H9 (cell line): ENCODE measurements at regions not wholly inside any gene's neighbourhood (a gene's known extent, or its start where the extent isn't known, plus 50 kb on each side); places are given as distances from the start of the nearest gene placed in this dataset.
"Not testable (repeated sequence)": the region's sequence is repeated elsewhere in the genome, so short reads cannot be mapped to it uniquely, and the experiment has no call there.

Source experiments
- DNase-seq: peaks from one replicate; pipeline ENCODE4 v3.0.0-alpha.2; 2017
- H2AFZ ChIP-seq: one replicate; pipeline ENCODE4 v1.6.1; 2013; ENCODE audit warnings: mild to moderate bottlenecking, low read length, control low read depth, moderate library complexity
- H2AK5ac ChIP-seq: 2 replicates; pipeline ENCODE4 v1.6.1; 2013; ENCODE audit warnings: low read length, control low read depth, mixed read lengths; ENCODE audit not compliant: insufficient read length
- H2BK120ac ChIP-seq: one replicate; pipeline ENCODE4 v1.6.1; 2013; ENCODE audit warnings: low read depth, mild to moderate bottlenecking, low read length, control low read depth, inconsistent platforms; ENCODE audit not compliant: poor library complexity, severe bottlenecking
- H2BK12ac ChIP-seq: 2 replicates; pipeline ENCODE4 v1.6.1; 2013; ENCODE audit warnings: low read length, control low read depth, mixed read lengths, low read depth; ENCODE audit not compliant: insufficient read length
- H2BK15ac ChIP-seq: 2 replicates; pipeline ENCODE4 v1.6.1; 2013; ENCODE audit warnings: low read depth, low read length, control low read depth
- H2BK20ac ChIP-seq: one replicate; pipeline ENCODE4 v1.6.1; 2013; ENCODE audit warnings: low read depth, mild to moderate bottlenecking, low read length, control low read depth, inconsistent platforms; ENCODE audit not compliant: poor library complexity, severe bottlenecking
- H2BK5ac ChIP-seq: 2 replicates; pipeline ENCODE4 v1.6.1; 2013; ENCODE audit warnings: low read length, control low read depth, mixed read lengths; ENCODE audit not compliant: insufficient read length
- H3K14ac ChIP-seq: 2 replicates; pipeline ENCODE4 v1.6.1; 2013; ENCODE audit warnings: low read length, control low read depth; ENCODE audit not compliant: insufficient read depth
- H3K18ac ChIP-seq: 2 replicates; pipeline ENCODE4 v1.6.1; 2013; ENCODE audit warnings: low read depth, mild to moderate bottlenecking, mixed read lengths, low read length, control low read depth; ENCODE audit not compliant: insufficient read length
- H3K23ac ChIP-seq: 2 replicates; pipeline ENCODE4 v1.6.1; 2013; ENCODE audit warnings: low read length, control low read depth, mixed read lengths, low read depth; ENCODE audit not compliant: insufficient read length
- H3K23me2 ChIP-seq: 2 replicates; pipeline ENCODE4 v1.6.1; 2013; ENCODE audit warnings: low read depth, mild to moderate bottlenecking, mixed read lengths, low read length, control low read depth; ENCODE audit not compliant: insufficient read length, poor library complexity, severe bottlenecking
- H3K27ac ChIP-seq: 2 replicates; pipeline ENCODE4 v1.5.1; 2013; ENCODE audit warnings: low read length, control low read depth, mixed read lengths, low read depth; ENCODE audit not compliant: insufficient read length
- H3K27me3 ChIP-seq: 2 replicates; pipeline ENCODE4 v1.6.1; 2013; ENCODE audit warnings: low read length, control low read depth, inconsistent platforms; ENCODE audit not compliant: insufficient read depth
- H3K4ac ChIP-seq: 2 replicates; pipeline ENCODE4 v1.6.1; 2013; ENCODE audit warnings: low read depth, mild to moderate bottlenecking, control low read depth, inconsistent platforms, low read length, moderate library complexity
- H3K4me1 ChIP-seq: 2 replicates; pipeline ENCODE4 v1.6.1; 2013; ENCODE audit warnings: low read length, control low read depth, inconsistent platforms; ENCODE audit not compliant: insufficient read depth
- H3K4me2 ChIP-seq: 2 replicates; pipeline ENCODE4 v1.6.1; 2013; ENCODE audit warnings: low read length, control low read depth, mixed read lengths; ENCODE audit not compliant: insufficient read length, insufficient read depth
- H3K56ac ChIP-seq: 2 replicates; pipeline ENCODE4 v1.6.1; 2013; ENCODE audit warnings: low read depth, mild to moderate bottlenecking, mixed read lengths, low read length, control low read depth; ENCODE audit not compliant: insufficient read length
- H3K79me1 ChIP-seq: 2 replicates; pipeline ENCODE4 v1.6.1; 2013; ENCODE audit warnings: low read depth, mild to moderate bottlenecking, moderate library complexity, low read length, control low read depth, inconsistent platforms; ENCODE audit not compliant: insufficient read depth, poor library complexity, severe bottlenecking
- H3K79me2 ChIP-seq: 2 replicates; pipeline ENCODE4 v1.6.1; 2013; ENCODE audit warnings: low read length, control low read depth, inconsistent platforms; ENCODE audit not compliant: insufficient read depth
- H3K9ac ChIP-seq: 2 replicates; pipeline ENCODE4 v1.6.1; 2013; ENCODE audit warnings: low read length, control low read depth, mixed read lengths; ENCODE audit not compliant: insufficient read length; ENCODE audit errors: extremely low read depth
- H3K9me3 ChIP-seq: one replicate; pipeline ENCODE4 v1.6.1; 2013; ENCODE audit warnings: low read depth, low read length, inconsistent platforms; ENCODE audit not compliant: control insufficient read depth
- H3T11ph ChIP-seq: one replicate; pipeline ENCODE4 v1.6.1; 2013; ENCODE audit warnings: mild to moderate bottlenecking, low read length, control low read depth, inconsistent platforms
- H4K20me1 ChIP-seq: one replicate; pipeline ENCODE4 v1.6.1; 2013; ENCODE audit not compliant: control insufficient read depth, insufficient read length, insufficient read depth
- H4K5ac ChIP-seq: 2 replicates; pipeline ENCODE4 v1.6.1; 2013; ENCODE audit warnings: low read depth, mild to moderate bottlenecking, mixed read lengths, low read length, control low read depth; ENCODE audit not compliant: insufficient read length
- H4K8ac ChIP-seq: replicated peaks from 2 replicates; pipeline ENCODE4 v1.6.1; 2013; ENCODE audit warnings: low read length, control low read depth, mixed read lengths, low read depth; ENCODE audit not compliant: insufficient read length
- H4K91ac ChIP-seq: 2 replicates; pipeline ENCODE4 v1.6.1; 2013; ENCODE audit warnings: low read depth, mild to moderate bottlenecking, moderate library complexity, mixed read lengths, low read length, control low read depth; ENCODE audit not compliant: insufficient read length
- H3K27ac Mint-ChIP-seq, 3 experiments: 2 replicates in 2 of 3; 3 replicates in 1 of 3; pipeline ENCODE4 v1.8.0; 2020 to 2021; ENCODE audit warnings: mixed read lengths in 3 of 3, mild to moderate bottlenecking in 1 of 3, moderate library complexity in 1 of 3
- H3K27me3 Mint-ChIP-seq: 2 replicates; pipeline ENCODE4 v1.8.0; 2021; ENCODE audit warnings: low read depth, mild to moderate bottlenecking, moderate library complexity, mixed read lengths
- H3K36me3 Mint-ChIP-seq, 3 experiments: 2 replicates in 2 of 3; 3 replicates in 1 of 3; pipeline ENCODE4 v1.8.0; 2020 to 2021; ENCODE audit warnings: low read depth in 3 of 3, mixed read lengths in 3 of 3; ENCODE audit not compliant: insufficient read depth in 1 of 3
- H3K4me1 Mint-ChIP-seq, 2 experiments: 2 replicates each; pipeline ENCODE4 v1.8.0; 2020; ENCODE audit warnings: mixed read lengths in 2 of 2
- H3K4me3 Mint-ChIP-seq, 2 experiments: 2 replicates in 1 of 2; 3 replicates in 1 of 2; pipeline ENCODE4 v1.8.0; 2020 to 2021; ENCODE audit warnings: mild to moderate bottlenecking in 2 of 2, mixed read lengths in 2 of 2, moderate library complexity in 1 of 2
- H3K9me3 Mint-ChIP-seq, 2 experiments: 2 replicates in 1 of 2; 3 replicates in 1 of 2; pipeline ENCODE4 v1.8.0; 2020; ENCODE audit warnings: mild to moderate bottlenecking in 2 of 2, mixed read lengths in 2 of 2, moderate library complexity in 1 of 2
- WGBS: extraction: QIAGEN DNeasy Blood & Tissue Kit; methylation state at CpG from one replicate; pipeline ENCODE4 v1.1.7; 2013; ENCODE audit warnings: missing lambda C conversion rate, low lambda C conversion rate, mixed read lengths; ENCODE audit not compliant: insufficient read length; ENCODE audit errors: extremely low coverage; 5-methylcytosine and 5-hydroxymethylcytosine counted together

GRCh38 chr15:22174088-22174487, 93.8 kb downstream of the OR4M2 start:
- H4K20me1 ChIP-seq, H4K5ac ChIP-seq, H3K4me1 Mint-ChIP-seq, H3K27me3 ChIP-seq, H2BK20ac ChIP-seq, H3K36me3 Mint-ChIP-seq, H2AFZ ChIP-seq, H3K4me2 ChIP-seq, H4K8ac ChIP-seq, H3K79me2 ChIP-seq, H3K27ac Mint-ChIP-seq, DNase-seq, H2BK15ac ChIP-seq, H3K4me3 Mint-ChIP-seq, H3K9me3 ChIP-seq, H3K23me2 ChIP-seq, H3K27me3 Mint-ChIP-seq, H3K23ac ChIP-seq, H3K9ac ChIP-seq, H3K79me1 ChIP-seq, H3K9me3 Mint-ChIP-seq, H3K14ac ChIP-seq, H2BK5ac ChIP-seq, H2BK12ac ChIP-seq, H3K27ac ChIP-seq, H3K4me1 ChIP-seq, H3K4ac ChIP-seq, H2BK120ac ChIP-seq, H3K18ac ChIP-seq, H3K56ac ChIP-seq, H2AK5ac ChIP-seq, H4K91ac ChIP-seq, H3T11ph ChIP-seq: not testable (repeated sequence)
- no CpG with 5 or more reads among the region's 5 CpGs for WGBS

GRCh38 chr15:22177965-22178364, 97.6 kb downstream of the OR4M2 start:
- not testable (repeated sequence) for H3K4me3 Mint-ChIP-seq, H4K91ac ChIP-seq, H3K79me2 ChIP-seq, H3K23me2 ChIP-seq, H2BK5ac ChIP-seq, H3K18ac ChIP-seq, H4K20me1 ChIP-seq, H3K4ac ChIP-seq, DNase-seq, H3K4me1 Mint-ChIP-seq, H3K27ac ChIP-seq, H3K4me2 ChIP-seq, H2BK20ac ChIP-seq, H3K56ac ChIP-seq, H3T11ph ChIP-seq, H3K36me3 Mint-ChIP-seq, H3K4me1 ChIP-seq, H3K27ac Mint-ChIP-seq, H3K9me3 ChIP-seq, H3K9me3 Mint-ChIP-seq, H4K5ac ChIP-seq, H3K27me3 ChIP-seq, H3K27me3 Mint-ChIP-seq, H4K8ac ChIP-seq, H3K79me1 ChIP-seq, H3K23ac ChIP-seq, H2AFZ ChIP-seq, H3K14ac ChIP-seq, H2BK12ac ChIP-seq, H2AK5ac ChIP-seq, H2BK120ac ChIP-seq, H2BK15ac ChIP-seq, H3K9ac ChIP-seq
- no CpG with 5 or more reads among the region's 7 CpGs for WGBS
